Testis (tissue), 2 donors: ENCODE measurements at regions not wholly inside any gene's neighbourhood (a gene's known extent, or its start where the extent isn't known, plus 50 kb on each side); places are given as distances from the start of the nearest gene placed in this dataset.
A peak's percentile ranks its signal among the peaks of the same experiment; 100 is the strongest.
"Not testable (repeated sequence)": the region's sequence is repeated elsewhere in the genome, so short reads cannot be mapped to it uniquely, and the experiment has no call there.

Source experiments
- DNase-seq: peaks from one replicate; pipeline ENCODE4 v3.0.0-alpha.2; 2019
- H3K27ac ChIP-seq, 2 donors: fragments of 200-600 bp; sonication (generic); one replicate each; pipeline ENCODE4 v1.5.1; 2019
- H3K27me3 ChIP-seq: fragments of 200-600 bp; sonication (generic); one replicate; pipeline ENCODE4 v1.5.1; 2019
- H3K36me3 ChIP-seq: fragments of 200-600 bp; sonication (generic); one replicate; pipeline ENCODE4 v1.5.1; 2017; ENCODE audit warnings: low read depth; ENCODE audit errors: missing control alignments
- H3K4me1 ChIP-seq: fragments of 200-600 bp; sonication (generic); one replicate; pipeline ENCODE4 v1.5.1; 2019
- H3K4me3 ChIP-seq, 2 donors: fragments of 200-600 bp; sonication (generic); one replicate each; pipeline ENCODE4 v1.5.1; 2017 to 2019
- H3K9me3 ChIP-seq: fragments of 200-600 bp; sonication (generic); one replicate; pipeline ENCODE4 v1.5.1; 2017
- POLR2A ChIP-seq: fragments of 450-650 bp; IDR thresholded peaks from one replicate; pipeline ENCODE4 v1.6.1; 2017; ENCODE audit warnings: antibody characterized with exemption, mild to moderate bottlenecking, moderate library complexity
- WGBS, 2 donors: methylation state at CpG; one replicate each; pipeline ENCODE4 v1.1.5; 2018; 5-methylcytosine and 5-hydroxymethylcytosine counted together
- intact Hi-C: fragments of 100-400 bp; cut with DNase I; formaldehyde crosslinking; loops from one replicate; pipeline ENCODE4 v1.15.1; 2023; ENCODE audit warnings: low total_unique reads
- TF ChIP-seq, protein P1 (sequence below), 3 experiments: fragments of 450-650 bp in 2 of 3; fragments of 200-600 bp in 1 of 3; sonication (generic) in 1 of 3; IDR thresholded peaks; one replicate each; pipeline ENCODE4 v1.5.1; 2016 to 2019; ENCODE audit warnings: antibody characterized with exemption in 3 of 3, mild to moderate bottlenecking in 2 of 3, moderate library complexity in 1 of 3

DNA sequence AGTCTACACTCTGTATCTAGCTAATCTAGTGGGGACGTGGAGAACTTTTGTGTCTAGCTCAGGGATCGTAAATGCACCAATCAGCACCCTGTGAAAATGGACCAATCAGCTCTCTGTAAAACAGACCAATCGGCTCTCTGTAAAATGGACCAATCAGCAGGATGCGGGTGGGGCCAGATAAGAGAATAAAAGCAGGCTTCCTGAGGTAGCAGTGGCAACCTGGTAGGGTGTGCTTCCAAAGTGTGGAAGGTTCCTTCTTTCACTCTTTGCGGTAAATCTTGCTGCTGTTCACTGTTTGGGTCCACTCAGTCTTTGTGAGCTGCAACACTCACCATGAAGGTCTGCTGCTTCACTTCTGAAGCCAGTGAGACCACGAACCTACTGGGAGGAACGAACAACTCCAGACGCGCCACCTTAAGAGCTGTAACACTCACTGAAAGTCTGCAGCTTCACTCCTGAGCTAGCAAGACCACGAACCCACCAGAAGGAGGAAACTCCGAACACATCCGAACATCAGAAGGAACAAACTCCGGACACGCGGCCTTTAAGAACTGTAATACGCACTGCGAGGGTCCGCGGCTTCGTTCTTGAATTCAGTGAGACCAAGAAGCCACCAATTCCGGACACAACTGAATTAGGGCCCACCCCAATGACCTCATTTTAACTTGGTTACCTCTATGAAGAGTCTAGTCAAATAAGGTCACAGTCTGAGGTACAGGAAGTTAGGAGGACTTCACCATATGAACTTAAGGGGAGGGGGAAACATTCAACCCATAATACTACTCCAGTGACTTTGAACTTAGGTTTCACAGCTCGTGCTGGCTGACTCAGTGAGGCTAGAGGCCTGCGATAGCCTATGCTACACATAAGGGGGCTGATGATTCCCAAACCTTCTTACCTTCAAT, 59.8 kb upstream of the LPGAT1 start:
- H3K36me3 ChIP-seq, H3K27ac ChIP-seq, intact Hi-C loops, H3K27me3 ChIP-seq, H3K4me1 ChIP-seq, H3K9me3 ChIP-seq: not testable (repeated sequence)
- 84 to 86% methylated on average over 23 of the region's 23 CpGs for WGBS, 2 donors
- peak; percentile 69 for DNase-seq
- peak overlapping the region in 1 of 2 donors; percentile 50 for H3K4me3 ChIP-seq

DNA sequence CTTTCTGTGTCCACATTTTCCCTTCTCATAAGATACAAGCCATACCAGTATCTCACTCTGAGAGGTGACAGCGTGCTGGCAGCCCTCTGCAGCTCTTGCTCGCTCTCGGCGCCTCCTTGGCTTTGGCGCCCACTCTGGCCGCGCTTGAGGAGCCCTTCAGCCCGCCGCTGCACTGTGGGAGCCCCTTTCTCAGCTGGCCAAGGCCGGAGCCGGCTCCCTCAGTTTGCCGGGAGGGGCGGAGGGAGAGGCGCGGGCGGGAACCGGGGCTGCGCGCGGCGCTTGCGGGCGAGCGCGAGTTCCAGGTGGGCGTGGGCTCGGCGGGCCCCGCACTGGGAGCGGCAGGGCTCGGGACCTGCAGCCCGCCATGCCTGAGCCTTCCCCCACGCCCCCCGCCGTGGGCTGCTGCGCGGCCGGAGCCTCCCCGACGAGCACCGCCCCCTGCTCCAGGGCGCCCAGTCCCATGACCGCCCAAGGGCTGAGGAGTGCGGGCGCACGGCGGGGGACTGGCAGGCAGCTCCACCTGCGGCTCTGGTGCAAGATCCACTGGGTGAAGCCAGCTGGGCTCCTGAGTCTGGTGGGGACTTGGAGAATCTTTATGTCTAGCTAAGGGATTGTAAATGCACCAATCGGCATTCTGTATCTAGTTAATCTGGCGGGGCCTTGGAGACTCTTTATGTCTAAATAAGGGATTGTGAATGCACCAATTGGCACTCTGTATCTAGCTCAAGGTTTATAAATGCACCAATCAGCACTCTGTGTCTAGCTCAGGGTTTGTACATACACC, 58.9 kb upstream of the LPGAT1 start:
- peak overlapping the region; percentile 39 to 50 for H3K4me3 ChIP-seq
- H3K4me1 ChIP-seq, H3K27me3 ChIP-seq, DNase-seq, intact Hi-C loops, H3K9me3 ChIP-seq, H3K27ac ChIP-seq, H3K36me3 ChIP-seq: not testable (repeated sequence)
- WGBS, 2 donors = 67 to 70% methylated on average over 12 to 45 of the region's 50 CpGs

DNA sequence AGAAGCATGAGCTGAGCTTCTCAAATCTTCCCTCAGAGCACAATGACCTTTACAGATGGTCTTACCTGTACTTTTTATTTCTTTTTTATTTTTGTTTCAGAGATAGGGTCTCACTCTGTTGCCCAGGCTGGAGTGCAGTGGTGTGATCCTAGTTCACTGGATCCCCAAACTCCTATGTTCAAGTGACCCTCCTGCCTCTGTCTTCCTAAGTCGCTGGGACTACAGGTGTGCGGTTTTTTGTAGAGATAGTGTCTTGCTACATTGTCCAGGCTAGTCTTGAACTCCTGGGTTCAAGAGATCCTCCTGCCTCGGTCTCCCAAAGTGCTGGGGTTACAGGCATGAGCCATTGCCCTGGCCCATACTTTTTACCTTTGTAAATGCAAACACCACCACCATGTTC, 56.0 kb upstream of the LPGAT1 start:
- Histone ChIP-seq H3K36me3 (no peaks in the 10 kb centered on the region), H3K27me3 (no peaks in the 10 kb centered on the region), H3K9me3 (no peaks in the 10 kb centered on the region), H3K27ac (no peak overlapping the region), H3K4me3 (no peak overlapping the region), H3K4me1 (no peaks in the 10 kb centered on the region)
- no peak for TF ChIP-seq POLR2A
- TF ChIP-seq, protein P1, sequence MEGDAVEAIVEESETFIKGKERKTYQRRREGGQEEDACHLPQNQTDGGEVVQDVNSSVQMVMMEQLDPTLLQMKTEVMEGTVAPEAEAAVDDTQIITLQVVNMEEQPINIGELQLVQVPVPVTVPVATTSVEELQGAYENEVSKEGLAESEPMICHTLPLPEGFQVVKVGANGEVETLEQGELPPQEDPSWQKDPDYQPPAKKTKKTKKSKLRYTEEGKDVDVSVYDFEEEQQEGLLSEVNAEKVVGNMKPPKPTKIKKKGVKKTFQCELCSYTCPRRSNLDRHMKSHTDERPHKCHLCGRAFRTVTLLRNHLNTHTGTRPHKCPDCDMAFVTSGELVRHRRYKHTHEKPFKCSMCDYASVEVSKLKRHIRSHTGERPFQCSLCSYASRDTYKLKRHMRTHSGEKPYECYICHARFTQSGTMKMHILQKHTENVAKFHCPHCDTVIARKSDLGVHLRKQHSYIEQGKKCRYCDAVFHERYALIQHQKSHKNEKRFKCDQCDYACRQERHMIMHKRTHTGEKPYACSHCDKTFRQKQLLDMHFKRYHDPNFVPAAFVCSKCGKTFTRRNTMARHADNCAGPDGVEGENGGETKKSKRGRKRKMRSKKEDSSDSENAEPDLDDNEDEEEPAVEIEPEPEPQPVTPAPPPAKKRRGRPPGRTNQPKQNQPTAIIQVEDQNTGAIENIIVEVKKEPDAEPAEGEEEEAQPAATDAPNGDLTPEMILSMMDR (IDR thresholded peaks at IDR 0.05) = no peak
- no peak for DNase-seq
- WGBS, 2 donors = 89 to 90% methylated on average over 3 of the region's 3 CpGs
- intact Hi-C loops = no loop called here

DNA sequence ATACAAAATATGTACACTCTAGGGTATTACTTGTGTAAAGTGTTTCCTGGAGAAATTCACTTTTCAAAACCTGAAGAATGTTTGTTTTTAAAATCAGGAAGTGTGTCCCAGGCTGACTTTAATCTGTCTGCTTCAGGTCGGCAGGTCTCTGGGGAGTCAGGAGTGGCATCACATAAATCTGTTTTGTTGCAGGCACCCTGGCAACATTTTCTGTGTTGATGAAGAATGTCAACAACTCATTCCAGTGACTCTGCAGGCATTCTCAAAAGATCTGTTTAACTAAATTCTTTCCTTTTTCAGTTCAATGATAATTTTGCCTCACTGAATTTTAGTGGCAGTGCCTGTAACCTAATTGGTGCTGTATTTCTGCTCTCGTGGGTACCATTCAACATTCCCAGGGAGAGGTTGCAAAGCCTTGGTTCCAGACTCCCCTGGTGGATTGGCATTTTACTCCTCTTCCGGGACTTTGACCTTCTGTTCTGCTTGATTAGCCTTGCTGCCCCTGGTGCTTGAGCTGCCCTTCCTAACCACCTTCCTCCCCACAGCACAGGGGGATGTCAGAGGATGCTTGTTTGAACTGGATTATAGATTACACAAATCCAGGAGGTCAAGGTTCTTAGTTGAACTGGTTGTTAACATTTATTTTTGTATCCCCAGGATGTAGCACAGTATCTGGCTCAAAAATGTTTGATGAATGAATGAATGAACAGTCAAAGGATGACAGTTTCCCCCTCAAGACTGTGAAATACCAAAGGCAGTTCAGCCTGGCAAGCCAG, 55.4 kb upstream of the LPGAT1 start:
- H3K27ac ChIP-seq = no peak overlapping the region
- H3K4me3 ChIP-seq = no peak overlapping the region
- H3K36me3 ChIP-seq = no peaks in the 10 kb centered on the region
- DNase-seq = no peak
- TF ChIP-seq POLR2A = no peak
- TF ChIP-seq, protein P1 (IDR thresholded peaks at IDR 0.05) = no peak
- intact Hi-C loops = no loop called here
- H3K9me3 ChIP-seq = no peaks in the 10 kb centered on the region
- 59 to 61% methylated on average over 3 of the region's 3 CpGs for WGBS, 2 donors
- no peaks in the 10 kb centered on the region for H3K4me1 ChIP-seq
- H3K27me3 ChIP-seq = no peaks in the 10 kb centered on the region

DNA sequence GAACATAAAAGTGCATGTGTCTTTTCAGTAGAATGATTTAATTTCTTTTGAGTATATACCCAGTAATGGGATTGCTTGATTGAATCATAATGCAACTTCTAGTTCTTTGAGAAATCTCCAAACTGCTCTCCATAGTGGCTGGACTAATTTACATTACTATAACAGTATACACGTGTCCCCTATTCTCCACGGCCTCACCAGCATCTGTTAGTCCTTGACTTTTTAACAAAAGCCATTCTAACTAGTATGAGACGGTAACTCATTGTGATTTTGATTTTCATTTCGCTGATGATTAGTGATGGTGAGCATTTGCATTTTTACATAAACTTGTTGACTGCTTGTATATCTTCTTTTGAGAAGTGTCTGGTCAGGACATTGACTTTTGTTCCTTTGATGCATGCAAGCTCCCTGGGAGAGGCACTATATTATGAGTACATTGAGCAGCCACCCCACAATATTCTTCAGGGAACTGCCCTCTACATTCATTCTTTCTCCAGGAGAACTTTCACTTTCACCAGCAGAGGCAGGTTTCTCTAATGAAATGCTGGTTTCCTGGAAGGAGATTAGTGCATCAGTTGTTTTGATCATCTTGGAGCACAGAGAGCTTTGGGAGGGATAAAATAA, 51.9 kb upstream of the LPGAT1 start:
- intact Hi-C loops = no loop called here
- WGBS, 2 donors = 84 to 89% methylated on average over 4 of the region's 4 CpGs
- TF ChIP-seq, protein P1 (IDR thresholded peaks at IDR 0.05) = no peak
- TF ChIP-seq POLR2A = no peak

More for the DNA sequence above, 51.9 kb upstream of the LPGAT1 start:
- Histone ChIP-seq H3K4me3 (no peak overlapping the region), H3K36me3 (no peaks in the 10 kb centered on the region), H3K4me1 (no peaks in the 10 kb centered on the region), H3K9me3 (no peaks in the 10 kb centered on the region), H3K27me3 (no peaks in the 10 kb centered on the region), H3K27ac (no peak overlapping the region)
- no peak for DNase-seq
